ENCODE measurements at regions not wholly inside any gene's neighbourhood (a gene's known extent, or its start where the extent isn't known, plus 50 kb on each side); places are given as distances from the start of the nearest gene placed in this dataset.

DNA sequence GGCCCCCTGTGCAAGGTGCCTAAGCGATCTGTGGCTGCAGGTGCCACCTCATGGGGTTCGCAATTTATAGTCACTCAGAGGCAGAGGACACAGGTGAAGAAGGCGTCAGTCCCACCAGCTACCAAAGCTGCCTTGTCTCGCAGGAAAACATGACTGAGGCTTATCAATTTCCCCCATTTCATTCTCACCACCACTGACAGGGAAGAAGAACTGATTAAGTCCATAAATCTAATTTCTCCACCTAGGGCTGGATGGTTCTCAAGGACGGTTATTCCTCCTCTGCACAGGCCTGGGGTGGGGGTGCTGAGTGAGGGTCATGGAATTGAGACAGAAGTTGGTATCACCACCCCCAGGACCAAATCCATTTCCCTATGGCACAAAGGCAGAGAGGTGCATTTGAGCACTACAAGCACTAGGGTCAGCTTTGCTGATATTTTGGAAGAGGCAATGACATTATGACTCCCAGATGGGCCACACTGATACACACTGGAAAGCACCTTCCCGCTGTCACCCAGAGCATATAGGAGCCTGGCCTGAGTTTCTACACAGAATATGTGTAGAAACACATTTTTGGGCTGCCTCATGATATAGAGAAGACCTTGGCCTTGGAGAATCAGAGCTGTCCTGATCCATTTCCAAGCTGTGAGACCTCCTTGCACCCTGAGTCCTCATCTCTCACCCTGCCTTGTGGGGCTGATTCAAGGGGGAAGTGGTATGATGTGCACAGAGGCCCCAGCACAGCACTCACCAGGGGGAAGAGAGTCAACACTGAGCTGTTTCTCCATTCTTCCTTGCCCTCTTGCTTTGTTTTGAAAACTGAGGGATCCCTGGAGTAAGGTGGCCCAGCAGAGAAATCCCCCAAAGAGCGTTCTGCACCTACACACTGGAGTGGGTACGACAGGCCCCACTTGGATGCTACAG is 59.4 kb downstream of the PITPNM2 start:
- no peak overlapping the region for H3K27ac ChIP-seq (ENCODE audit: low read length)
- no CpG with 5 or more reads among the region's 8 CpGs for WGBS (ENCODE audit: insufficient coverage, low lambda C conversion rate)
- H3K4me3 ChIP-seq (ENCODE audit: low read length), result no peak overlapping the region
- no peaks in the 10 kb centered on the region for H3K36me3 ChIP-seq (ENCODE audit: control insufficient read depth, insufficient read depth, low read length)
- H3K27me3 ChIP-seq (ENCODE audit: control insufficient read depth, insufficient read depth, low read length), result no peaks in the 10 kb centered on the region
- H3K4me1 ChIP-seq (ENCODE audit: control insufficient read depth, insufficient read depth, low read length), result peaks cover 4% of the 10 kb centered on the region
- no peaks in the 10 kb centered on the region for H3K9me3 ChIP-seq (ENCODE audit: control insufficient read depth, low read depth, low read length)
- DNase-seq, result no peak

- no peak for DNase-seq
- WGBS (ENCODE audit: insufficient coverage, low lambda C conversion rate), result no CpG with 5 or more reads among the region's 2 CpGs
- Histone ChIP-seq H3K27me3 (ENCODE audit: control insufficient read depth, insufficient read depth, low read length) (no peaks in the 10 kb centered on the region), H3K4me3 (ENCODE audit: low read length) (no peak overlapping the region), H3K4me1 (ENCODE audit: control insufficient read depth, insufficient read depth, low read length) (peaks cover under 1% of the 10 kb centered on the region), H3K27ac (ENCODE audit: low read length) (no peak overlapping the region), H3K36me3 (ENCODE audit: control insufficient read depth, insufficient read depth, low read length) (no peaks in the 10 kb centered on the region), H3K9me3 (ENCODE audit: control insufficient read depth, low read depth, low read length) (no peaks in the 10 kb centered on the region)
These were observed 61.1 kb downstream of the PITPNM2 start for GRCh38 chr12:123089631-123090353.

- WGBS (ENCODE audit: insufficient coverage, low lambda C conversion rate), result no CpG with 5 or more reads among the region's 6 CpGs
- no peak overlapping the region for H3K27ac ChIP-seq (ENCODE audit: low read length)
- H3K4me1 ChIP-seq (ENCODE audit: control insufficient read depth, insufficient read depth, low read length), result no peaks in the 10 kb centered on the region
- H3K27me3 ChIP-seq (ENCODE audit: control insufficient read depth, insufficient read depth, low read length), result no peaks in the 10 kb centered on the region
- no peak overlapping the region for H3K4me3 ChIP-seq (ENCODE audit: low read length)
- DNase-seq, result no peak
- no peaks in the 10 kb centered on the region for H3K36me3 ChIP-seq (ENCODE audit: control insufficient read depth, insufficient read depth, low read length)
- no peaks in the 10 kb centered on the region for H3K9me3 ChIP-seq (ENCODE audit: control insufficient read depth, low read depth, low read length)
These were observed 61.8 kb downstream of the PITPNM2 start for GRCh38 chr12:123089140-123089539.

DNA sequence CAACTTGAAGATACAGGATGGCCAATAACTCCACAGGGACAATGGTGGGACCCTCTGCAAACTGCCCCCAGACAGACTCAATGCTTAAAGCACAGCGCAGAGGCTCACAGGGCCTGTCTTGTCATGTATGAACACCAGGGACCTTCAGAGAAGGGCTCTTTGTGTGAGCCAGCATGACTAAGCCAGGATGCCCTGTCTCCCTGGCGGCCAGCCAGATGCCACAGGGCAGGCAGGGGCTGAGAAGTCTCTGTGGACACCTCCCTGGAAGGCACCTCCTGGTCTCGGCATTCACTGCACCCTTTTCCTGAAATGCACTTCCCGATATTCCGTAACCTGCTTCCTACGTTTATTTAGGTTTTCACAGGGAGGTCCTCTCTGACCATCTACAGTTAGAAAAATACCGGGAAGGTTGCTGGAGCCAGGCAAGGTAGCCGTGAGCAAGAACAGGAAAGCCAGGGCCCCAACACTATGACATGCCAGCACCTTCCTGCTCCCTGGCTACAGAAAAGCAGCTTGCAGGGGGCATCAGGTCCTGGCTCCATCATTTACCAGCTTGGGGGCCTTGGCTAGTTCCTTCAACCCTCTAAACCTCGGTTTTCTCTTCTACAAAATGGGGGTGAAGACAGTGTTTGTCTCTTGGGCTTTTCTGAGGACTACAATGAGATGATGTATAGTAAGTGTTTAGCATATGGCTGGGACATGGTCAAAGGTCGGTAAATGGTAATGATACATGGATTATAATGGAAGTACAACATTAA is 65.0 kb downstream of the PITPNM2 start:
- no peak overlapping the region for H3K4me3 ChIP-seq (ENCODE audit: low read length)
- no peak for DNase-seq
- WGBS (ENCODE audit: insufficient coverage, low lambda C conversion rate), result no CpG with 5 or more reads among the region's 10 CpGs
- no peaks in the 10 kb centered on the region for H3K36me3 ChIP-seq (ENCODE audit: control insufficient read depth, insufficient read depth, low read length)
- no peaks in the 10 kb centered on the region for H3K27me3 ChIP-seq (ENCODE audit: control insufficient read depth, insufficient read depth, low read length)
- no peaks in the 10 kb centered on the region for H3K4me1 ChIP-seq (ENCODE audit: control insufficient read depth, insufficient read depth, low read length)
- H3K27ac ChIP-seq (ENCODE audit: low read length), result no peak overlapping the region
- no peaks in the 10 kb centered on the region for H3K9me3 ChIP-seq (ENCODE audit: control insufficient read depth, low read depth, low read length)

DNA sequence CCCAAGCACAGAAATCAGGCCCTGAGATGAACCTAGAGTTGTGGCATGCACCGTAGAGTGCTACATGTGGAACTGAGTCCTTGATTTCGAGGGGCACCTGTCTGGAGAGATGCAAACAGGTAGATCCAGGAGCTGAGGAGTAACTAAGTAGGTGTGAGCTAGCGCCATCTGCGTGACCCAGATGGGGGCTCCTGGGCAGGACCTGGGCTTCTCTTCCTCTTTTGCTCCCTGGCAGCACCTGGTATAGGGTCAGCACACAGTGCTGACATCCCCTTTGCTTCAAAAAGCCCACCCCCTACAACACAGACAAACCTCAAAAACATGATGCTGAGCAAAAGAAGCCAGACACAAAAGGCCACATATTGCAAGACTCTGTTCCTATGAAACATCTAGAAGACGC is 65.8 kb downstream of the PITPNM2 start:
- Histone ChIP-seq H3K36me3 (ENCODE audit: control insufficient read depth, insufficient read depth, low read length) (no peaks in the 10 kb centered on the region), H3K9me3 (ENCODE audit: control insufficient read depth, low read depth, low read length) (no peaks in the 10 kb centered on the region), H3K27ac (ENCODE audit: low read length) (no peak overlapping the region), H3K27me3 (ENCODE audit: control insufficient read depth, insufficient read depth, low read length) (no peaks in the 10 kb centered on the region), H3K4me3 (ENCODE audit: low read length) (no peak overlapping the region), H3K4me1 (ENCODE audit: control insufficient read depth, insufficient read depth, low read length) (no peaks in the 10 kb centered on the region)
- DNase-seq, result no peak
- no CpG with 5 or more reads among the region's 5 CpGs for WGBS (ENCODE audit: insufficient coverage, low lambda C conversion rate)

- Histone ChIP-seq H3K4me1 (ENCODE audit: control insufficient read depth, insufficient read depth, low read length) (no peaks in the 10 kb centered on the region), H3K27ac (ENCODE audit: low read length) (no peak overlapping the region), H3K36me3 (ENCODE audit: control insufficient read depth, insufficient read depth, low read length) (no peaks in the 10 kb centered on the region), H3K27me3 (ENCODE audit: control insufficient read depth, insufficient read depth, low read length) (no peaks in the 10 kb centered on the region), H3K4me3 (ENCODE audit: low read length) (no peak overlapping the region), H3K9me3 (ENCODE audit: control insufficient read depth, low read depth, low read length) (no peaks in the 10 kb centered on the region)
- 100% methylated on average over 1 of the region's 11 CpGs for WGBS (ENCODE audit: insufficient coverage, low lambda C conversion rate)
- no peak for DNase-seq
These were observed 67.0 kb downstream of the PITPNM2 start for GRCh38 chr12:123083661-123084571.

- WGBS (ENCODE audit: insufficient coverage, low lambda C conversion rate), result no CpG with 5 or more reads among the region's 4 CpGs
- DNase-seq, result no peak
- Histone ChIP-seq H3K27me3 (ENCODE audit: control insufficient read depth, insufficient read depth, low read length) (no peaks in the 10 kb centered on the region), H3K4me3 (ENCODE audit: low read length) (no peak overlapping the region), H3K27ac (ENCODE audit: low read length) (no peak overlapping the region), H3K4me1 (ENCODE audit: control insufficient read depth, insufficient read depth, low read length) (peaks cover 5% of the 10 kb centered on the region), H3K36me3 (ENCODE audit: control insufficient read depth, insufficient read depth, low read length) (no peaks in the 10 kb centered on the region), H3K9me3 (ENCODE audit: control insufficient read depth, low read depth, low read length) (no peaks in the 10 kb centered on the region)
These were observed 70.3 kb downstream of the PITPNM2 start for GRCh38 chr12:123080634-123081033.

DNA sequence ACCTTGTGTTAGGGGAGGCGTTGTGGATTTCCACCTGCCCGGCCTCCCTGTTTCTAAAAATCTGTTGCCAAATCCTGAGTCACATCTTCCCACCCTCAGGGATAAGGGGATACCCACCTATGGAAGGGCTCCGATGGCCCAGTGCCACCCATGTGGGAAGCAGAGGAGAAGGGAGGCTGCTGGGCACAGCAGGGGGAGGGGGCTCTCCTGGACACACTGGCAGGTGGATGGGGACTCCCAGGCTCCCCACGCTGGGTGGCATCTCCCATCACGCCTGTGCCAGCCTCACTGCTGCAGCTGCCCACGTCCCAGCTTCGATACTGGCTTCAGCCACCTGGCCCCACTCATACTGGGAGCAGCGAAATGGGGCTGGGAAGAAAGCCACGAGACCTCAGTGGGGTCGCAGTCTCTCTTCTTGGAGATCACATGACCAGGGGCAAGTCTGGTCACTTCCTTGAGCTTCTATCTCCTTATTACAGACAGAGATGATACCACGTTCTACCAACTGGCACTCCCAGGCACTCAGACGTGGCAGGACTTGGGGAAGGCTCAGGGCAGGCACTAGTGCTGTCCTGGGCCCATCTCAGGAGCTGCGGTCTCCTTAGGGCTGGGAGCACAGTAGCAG is 72.2 kb downstream of the PITPNM2 start:
- H3K27me3 ChIP-seq (ENCODE audit: control insufficient read depth, insufficient read depth, low read length), result no peaks in the 10 kb centered on the region
- no peak overlapping the region for H3K4me3 ChIP-seq (ENCODE audit: low read length)
- no peak overlapping the region for H3K27ac ChIP-seq (ENCODE audit: low read length)
- no peak for DNase-seq
- WGBS (ENCODE audit: insufficient coverage, low lambda C conversion rate), result no CpG with 5 or more reads among the region's 13 CpGs
- H3K4me1 ChIP-seq (ENCODE audit: control insufficient read depth, insufficient read depth, low read length), result peaks cover 5% of the 10 kb centered on the region
- H3K9me3 ChIP-seq (ENCODE audit: control insufficient read depth, low read depth, low read length), result no peaks in the 10 kb centered on the region
- H3K36me3 ChIP-seq (ENCODE audit: control insufficient read depth, insufficient read depth, low read length), result no peaks in the 10 kb centered on the region

DNA sequence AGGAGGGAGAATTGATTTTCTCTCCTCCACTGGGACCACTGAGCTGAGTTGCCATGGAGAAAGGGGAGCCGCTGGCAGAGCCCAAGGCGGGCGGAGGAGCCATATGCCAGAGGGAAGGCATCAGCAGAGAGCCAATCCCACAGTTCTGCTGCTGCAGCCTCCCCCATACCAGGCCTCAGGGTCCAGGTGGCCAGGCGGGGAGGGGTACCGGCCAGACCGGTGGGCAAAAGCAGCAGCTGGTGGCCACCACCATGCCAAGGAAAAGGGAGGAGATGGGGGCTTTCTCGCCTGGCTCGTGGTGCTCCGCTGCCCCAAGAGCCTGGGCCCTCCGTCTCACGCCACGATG is 72.8 kb downstream of the PITPNM2 start:
- WGBS (ENCODE audit: insufficient coverage, low lambda C conversion rate), result no CpG with 5 or more reads among the region's 12 CpGs
- DNase-seq, result no peak
- H3K36me3 ChIP-seq (ENCODE audit: control insufficient read depth, insufficient read depth, low read length), result no peaks in the 10 kb centered on the region
- no peak overlapping the region for H3K4me3 ChIP-seq (ENCODE audit: low read length)
- H3K4me1 ChIP-seq (ENCODE audit: control insufficient read depth, insufficient read depth, low read length), result peaks cover 5% of the 10 kb centered on the region
- no peaks in the 10 kb centered on the region for H3K9me3 ChIP-seq (ENCODE audit: control insufficient read depth, low read depth, low read length)
- no peak overlapping the region for H3K27ac ChIP-seq (ENCODE audit: low read length)
- no peaks in the 10 kb centered on the region for H3K27me3 ChIP-seq (ENCODE audit: control insufficient read depth, insufficient read depth, low read length)

All from large intestine (tissue), 3 donors.